ENCODE measurements at regions not wholly inside any gene's neighbourhood (a gene's known extent, or its start where the extent isn't known, plus 50 kb on each side); places are given as distances from the start of the nearest gene placed in this dataset.
"Not testable (repeated sequence)": the region's sequence is repeated elsewhere in the genome, so short reads cannot be mapped to it uniquely, and the experiment has no call there.

GRCh38 chr1:30651395-30651794, 72.0 kb downstream of the MATN1 start:
- TF ChIP-seq CTCF (conservative IDR thresholded peaks at IDR 0.05; ENCODE audit: low read length); EZH2phosphoT487 (IDR thresholded peaks at IDR 0.05; ENCODE audit: borderline replicate concordance): not testable (repeated sequence)
